DMS153 treated with DMSO at 0.1 percent for 48 hours (cell line): ENCODE measurements at regions not wholly inside any gene's neighbourhood (a gene's known extent, or its start where the extent isn't known, plus 50 kb on each side); places are given as distances from the start of the nearest gene placed in this dataset.

Experiments used
- DNase-seq: peaks from one replicate; lab custom pipeline; 2025; ENCODE audit not compliant: unreplicated experiment; lab: John Stamatoyannopoulos, UW

DNA sequence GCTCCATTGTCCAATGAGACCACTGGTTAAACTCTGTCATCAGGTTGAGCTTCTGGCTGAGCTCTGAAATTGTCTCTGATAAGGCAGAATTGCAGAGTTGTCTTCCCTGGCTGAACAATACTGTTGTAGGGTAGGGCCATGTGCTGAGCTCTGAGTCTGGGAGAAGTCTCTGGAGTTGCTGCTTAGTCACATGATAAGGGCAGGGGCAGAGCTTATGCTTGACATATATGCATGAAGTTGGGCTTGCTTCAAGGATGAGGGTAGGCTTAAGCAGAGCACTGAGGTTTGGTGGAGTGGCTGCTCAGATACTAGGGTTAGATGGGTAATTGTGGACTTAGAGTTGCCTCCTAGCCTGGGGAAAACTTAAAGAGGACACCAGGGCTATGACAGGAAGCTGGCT lies 946.3 kb upstream of the MIR17HG start:
- DNase-seq, result no peak

DNA sequence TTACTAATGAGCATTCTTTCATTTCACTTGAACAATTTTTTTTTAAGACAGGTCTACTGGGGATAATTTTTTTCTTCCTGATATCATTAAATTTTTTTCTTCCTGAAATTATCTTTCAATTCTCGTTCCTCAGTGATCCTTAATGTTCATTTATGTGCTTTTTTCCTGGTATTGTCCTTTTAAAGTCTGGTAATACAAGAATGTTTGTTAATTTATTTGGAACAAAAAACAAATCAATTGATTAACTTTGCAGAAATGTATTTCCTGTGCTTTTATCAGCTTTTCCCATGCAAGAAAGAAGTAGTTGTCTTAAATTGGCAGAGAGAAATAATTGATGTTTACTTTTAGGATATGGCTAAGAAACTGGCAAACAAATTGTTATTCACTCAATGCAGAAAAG lies 945.4 kb upstream of the MIR17HG start:
- no peak for DNase-seq

DNA sequence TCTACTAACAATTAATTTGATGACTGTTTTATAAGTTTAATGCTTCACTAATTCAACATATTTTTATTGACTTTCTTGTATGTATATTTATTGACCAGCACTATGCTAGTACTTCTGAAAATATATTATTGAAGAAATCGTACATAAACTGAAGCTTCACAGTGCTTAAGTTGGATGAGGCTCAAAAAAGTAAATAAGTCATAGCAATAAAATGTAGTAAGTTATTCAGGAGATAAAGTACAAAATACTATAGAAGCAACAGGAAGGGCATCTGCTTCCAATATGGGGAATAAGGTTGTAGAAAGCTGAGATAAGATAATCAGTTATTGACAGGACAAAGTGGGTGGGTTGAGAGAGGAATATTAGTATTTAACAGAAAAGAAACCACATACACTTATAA lies 944.9 kb upstream of the MIR17HG start:
- no peak for DNase-seq

DNA sequence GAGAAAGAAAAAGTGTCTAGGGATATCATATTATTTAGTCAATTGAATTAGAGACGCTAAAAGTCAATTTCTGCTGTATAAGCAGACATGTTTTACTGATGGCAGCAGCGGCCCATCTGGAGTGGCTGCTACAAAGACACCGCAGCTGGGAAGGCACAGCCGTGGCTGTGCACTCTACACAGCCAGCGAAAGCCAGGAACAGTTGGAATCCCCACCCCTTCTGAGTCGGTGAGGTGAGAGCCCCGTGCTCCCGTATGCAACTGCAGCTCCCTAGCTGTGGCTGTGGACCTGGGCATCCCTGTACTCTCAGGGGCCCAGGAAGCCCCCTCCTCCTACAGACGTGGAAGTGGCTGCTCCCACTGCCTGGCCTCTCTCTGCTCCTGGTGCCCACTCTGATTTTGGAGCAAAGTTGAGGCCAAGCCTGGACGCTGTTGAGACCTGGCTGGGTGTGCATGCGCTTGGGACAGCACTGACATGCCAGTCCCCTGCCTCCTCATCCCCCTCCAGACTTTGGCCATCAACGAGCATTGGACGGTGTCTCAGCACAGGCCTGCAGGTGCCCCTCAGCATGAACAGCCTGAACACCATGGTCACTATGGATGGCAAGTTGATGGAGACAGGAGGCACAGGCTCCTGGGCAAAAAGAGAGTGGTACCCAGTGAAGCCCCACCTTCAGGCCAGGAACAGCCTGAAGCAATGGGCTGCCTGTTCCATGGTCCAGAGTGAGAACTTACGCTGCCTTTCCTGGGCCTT lies 944.0 kb upstream of the MIR17HG start:
- no peak for DNase-seq

DNA sequence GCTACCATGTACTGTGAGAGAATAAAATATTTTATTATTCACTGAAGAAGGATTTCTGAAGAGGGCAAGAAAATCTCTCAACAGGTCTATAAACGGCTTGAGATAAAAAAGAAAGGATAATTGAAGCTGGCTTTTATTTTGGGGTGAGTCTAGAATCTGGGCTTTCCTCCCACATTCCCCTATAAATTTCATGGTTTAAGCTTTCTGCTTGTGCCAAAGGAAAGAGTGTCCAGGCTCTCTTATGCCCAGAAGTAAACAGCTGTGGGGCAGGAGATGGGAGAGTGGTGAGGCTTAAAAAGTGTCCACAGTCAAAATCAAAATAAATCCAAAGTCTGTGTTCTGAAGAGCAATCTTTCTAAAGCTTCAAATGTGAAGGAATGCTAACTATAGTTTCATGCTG lies 942.2 kb upstream of the MIR17HG start:
- no peak for DNase-seq

DNA sequence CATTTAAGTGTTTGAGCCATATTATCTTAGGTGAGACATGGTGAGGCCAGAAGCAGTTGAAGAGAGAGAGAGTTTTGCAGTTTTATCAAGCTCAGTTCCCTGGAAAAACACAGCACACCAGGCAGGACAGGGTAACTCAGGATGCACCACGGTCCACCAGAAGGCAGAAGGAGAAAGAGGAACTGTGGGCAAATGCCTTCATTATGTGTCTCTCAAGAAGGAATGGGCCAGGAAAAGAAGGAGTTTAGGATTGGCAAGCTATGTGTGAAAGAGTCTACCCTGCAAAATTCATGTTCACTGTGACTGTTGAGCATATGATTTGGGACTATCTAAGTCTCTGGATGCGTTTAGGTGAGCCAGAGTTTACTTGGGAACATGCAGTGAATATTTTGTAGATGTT lies 934.5 kb upstream of the MIR17HG start:
- DNase-seq, result no peak

DNA sequence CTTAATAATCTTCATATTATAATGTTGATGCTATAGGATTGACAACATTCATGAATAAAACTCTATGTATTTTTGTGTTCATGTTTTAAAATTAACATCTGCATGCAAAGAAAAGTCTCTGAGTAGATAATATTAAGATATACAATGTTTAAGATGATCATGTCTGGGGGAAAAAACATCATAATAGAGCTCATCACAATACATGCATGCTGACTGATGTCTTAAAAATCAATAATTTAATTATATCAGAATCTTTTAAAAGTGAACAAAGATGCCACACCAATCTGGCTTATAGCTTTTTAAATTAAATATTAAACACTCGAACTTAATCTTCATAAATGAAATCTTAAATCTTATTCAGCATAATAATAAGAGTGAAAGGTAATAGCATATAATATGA lies 933.9 kb upstream of the MIR17HG start:
- DNase-seq, result no peak

DNA sequence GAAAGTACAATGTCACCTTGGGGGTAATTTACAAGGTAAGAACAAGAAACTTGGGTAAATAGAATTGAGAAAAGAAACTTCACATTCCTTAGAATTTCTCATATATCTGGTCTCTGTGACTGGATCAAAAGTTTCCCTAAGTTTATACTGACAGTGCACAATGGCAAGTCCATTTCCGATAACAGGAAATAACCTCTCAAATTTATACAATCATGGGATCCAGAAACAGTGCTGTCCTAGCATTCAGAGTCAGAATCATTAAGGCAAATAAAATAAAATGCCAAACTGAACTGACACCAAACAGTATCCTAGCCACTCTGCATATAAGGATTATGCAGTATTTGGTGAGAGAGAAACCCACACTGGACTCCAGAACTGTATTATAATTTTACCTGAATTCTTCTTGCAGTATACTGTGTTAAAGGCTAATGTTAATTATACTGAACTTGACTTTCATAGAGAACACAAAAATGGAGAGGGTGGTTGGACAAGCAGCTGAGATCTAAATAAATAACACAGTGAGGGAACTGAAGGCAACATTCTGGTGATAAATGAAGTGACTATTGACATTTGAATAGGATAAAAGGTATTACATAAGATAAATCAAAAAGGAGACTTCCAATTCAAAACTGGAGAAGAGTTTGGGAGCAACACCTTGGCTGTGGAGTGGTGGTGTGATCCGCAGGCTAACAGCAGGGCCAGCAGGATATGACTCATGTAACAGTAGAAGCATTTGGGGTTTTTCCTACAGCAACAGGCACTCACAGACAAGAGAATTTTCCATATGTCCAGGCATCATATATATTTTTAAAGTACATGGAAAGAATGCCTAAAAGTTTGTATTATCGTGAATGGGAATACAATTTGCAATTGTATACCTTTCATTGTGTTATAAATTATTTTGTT lies 932.5 kb upstream of the MIR17HG start:
- DNase-seq, result no peak

DNA sequence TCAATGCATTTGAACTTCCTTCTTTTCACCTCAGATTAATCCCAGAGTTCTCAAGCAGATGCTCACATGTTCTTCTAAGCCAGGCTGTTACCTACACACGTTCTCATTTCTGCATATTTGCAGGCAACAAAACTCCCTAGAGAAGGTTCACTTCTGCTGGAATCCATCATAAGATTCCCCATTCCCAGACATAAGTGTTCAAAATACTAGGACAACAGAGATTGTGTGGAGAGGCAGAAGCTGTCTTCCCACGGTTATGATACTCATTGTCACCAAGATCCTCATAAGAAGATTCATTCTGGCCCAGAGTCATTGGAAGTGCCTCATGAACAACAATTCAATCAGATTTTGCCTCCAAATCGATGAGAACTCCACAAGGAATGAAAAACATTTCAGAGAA lies 931.6 kb upstream of the MIR17HG start:
- no peak for DNase-seq

DNA sequence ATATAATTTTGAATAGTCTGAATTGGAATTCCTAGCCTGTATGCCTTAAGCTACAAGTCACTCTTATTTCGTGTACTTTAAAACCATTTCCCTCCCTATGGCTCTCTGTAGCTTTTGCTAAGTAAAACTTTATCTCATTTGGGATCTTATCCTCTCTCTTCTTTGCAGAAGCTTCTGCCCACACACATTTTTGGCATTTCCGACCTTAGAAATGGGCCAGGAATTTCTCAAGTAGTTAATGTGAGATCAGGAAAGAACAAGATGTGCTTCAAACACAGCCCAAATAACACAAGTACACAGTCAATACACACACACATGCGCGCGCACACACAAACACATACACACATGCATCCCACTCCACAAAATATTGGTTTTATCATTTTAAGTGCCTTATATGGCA lies 931.0 kb upstream of the MIR17HG start:
- DNase-seq, result no peak

DNA sequence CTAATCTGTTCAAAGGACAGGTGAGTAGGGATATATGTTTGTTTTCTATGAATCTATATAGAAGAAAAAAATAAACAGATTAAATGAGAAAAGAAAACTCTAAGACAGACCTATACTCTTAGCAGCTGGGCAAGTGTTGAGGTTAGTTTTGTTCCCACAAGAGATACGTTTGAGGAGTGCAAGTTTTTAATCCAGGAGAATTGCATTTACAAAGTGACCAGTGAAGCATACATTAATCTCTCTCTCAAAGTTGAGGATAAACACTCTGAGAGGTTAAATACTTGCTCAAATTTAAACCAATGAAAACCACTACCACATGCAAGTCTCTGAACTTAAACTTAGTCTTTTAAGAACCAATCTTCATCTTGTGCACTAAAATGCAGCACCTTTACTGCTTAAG lies 930.5 kb upstream of the MIR17HG start:
- DNase-seq, result no peak

DNA sequence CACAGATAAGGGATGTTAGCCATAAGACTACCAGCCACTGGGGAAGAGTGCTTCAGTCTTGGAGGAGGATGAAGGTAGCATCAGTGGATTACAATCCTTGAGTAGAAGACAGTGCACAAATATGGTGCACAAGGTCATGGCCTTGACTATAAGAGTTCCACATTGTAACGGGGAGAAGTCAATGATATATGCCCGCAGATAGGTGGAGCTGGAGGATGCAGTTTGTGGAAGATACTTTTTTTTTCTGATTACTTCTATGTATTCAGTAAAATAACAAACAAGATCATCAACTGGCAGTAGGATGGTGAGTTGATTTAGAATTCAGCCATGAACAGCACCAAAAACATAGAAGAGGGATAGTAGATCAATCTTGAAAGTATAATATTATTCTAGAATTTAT lies 926.8 kb upstream of the MIR17HG start:
- DNase-seq, result no peak

DNA sequence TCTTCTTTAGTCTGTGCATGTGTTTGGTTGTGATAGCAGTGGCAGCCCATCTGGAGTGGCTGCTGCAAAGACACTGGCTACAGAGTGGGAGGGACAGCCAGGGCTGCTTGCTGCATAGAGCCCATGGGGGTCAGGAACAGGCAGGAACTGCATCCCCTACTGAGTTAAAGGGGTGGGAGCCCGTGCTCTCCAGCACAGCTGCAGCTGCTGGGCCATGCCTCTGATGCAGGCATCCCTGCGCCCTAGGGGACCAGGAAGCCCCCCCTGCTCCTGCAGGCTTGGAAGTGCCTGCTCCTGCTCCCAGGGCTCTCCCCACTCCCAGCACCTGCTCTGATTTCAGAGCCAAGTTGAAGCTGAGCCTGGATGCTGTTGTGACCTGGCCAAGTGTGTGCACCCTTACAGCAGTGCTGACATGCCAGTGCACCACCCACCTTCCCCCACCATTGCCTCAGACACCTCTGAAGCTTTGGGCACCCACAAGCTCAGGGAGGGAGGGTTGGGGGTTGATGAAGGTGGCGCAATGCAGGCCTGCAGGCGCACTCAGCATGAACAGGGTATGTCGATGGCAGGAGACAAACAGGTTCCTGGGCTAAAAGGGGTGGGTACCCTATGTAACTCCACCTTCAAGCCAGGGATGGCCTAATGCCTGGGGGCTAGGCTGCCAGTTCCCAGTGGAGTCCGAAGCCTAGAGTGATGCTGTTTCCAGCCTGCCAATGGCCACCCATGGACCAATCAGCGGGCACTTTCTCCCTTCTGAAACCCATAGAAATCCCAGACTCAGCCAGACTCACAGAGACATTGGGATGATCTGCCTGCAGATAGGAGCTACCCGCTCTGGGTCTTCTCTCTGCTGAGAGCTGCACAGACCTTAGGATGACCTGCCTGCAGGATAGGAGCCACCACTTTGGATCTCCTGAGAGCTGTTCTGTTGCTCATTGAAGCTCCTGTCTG lies 919.9 kb upstream of the MIR17HG start:
- no peak for DNase-seq

DNA sequence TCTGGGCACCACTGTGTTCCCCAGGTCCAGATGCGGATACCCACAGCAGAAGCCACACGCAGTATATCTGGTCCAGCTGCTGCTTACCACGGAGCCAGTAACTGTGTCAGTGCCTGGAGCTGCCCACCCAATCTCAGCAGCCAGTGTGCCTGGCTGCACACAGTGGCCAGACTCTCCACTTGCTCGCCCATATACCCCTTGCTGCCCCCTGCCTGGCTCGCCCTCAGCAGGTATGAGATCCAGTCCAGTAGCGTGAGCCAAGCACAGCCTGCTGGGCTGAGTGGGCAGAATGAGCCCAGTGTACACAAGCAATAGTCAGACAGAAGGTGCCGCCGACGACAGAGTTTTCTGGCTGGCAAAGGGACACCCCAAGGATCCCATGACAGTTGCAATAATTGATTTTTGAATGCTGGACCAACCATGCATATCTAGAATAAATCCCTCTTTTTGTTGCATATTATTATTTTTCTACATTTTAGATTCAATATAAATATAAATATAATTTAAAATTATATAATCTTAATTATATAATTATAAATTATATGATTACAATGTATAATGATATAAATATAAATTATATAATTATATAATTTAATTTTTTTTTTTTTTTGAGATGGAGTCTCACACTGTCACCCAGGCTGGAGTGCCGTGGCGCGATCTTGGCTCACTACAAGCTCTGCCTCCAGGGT lies 918.8 kb upstream of the MIR17HG start:
- no peak for DNase-seq

DNA sequence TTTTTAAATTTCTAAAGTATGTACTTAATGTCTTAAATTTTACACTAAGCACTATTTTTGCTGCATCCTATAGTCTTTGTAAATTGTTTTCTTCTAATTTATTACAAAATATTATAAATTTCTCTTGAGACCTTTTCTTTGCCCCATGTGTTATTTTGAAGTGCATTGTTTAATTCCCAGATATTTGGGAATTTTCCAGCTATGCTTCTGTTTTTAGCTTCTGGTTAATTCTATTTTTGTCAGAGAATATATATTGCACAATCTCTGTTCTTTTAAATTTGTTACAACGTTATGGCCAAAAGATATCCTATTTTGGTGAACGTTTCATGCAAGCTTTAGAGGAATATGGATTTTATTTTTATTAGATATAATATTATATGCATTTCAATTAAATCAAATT lies 917.4 kb upstream of the MIR17HG start:
- DNase-seq, result no peak

DNA sequence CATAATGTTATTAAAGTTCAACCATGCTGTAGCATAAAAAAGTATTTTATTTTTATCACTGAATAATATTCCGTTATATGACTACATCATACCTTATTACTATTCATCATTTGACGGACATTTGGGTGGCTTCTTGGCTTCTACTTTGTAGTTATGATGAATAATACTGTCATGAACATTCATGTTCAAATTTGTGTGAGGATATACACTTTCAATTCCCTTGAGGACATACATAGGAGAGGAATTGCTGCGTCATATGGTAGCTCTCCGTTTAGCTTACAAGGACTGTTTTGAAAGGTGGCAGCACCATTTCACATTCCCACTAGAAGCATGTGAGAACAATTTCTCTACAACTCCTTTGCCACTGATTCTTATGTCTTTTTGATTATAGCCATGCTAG lies 910.8 kb upstream of the MIR17HG start:
- DNase-seq, result no peak

DNA sequence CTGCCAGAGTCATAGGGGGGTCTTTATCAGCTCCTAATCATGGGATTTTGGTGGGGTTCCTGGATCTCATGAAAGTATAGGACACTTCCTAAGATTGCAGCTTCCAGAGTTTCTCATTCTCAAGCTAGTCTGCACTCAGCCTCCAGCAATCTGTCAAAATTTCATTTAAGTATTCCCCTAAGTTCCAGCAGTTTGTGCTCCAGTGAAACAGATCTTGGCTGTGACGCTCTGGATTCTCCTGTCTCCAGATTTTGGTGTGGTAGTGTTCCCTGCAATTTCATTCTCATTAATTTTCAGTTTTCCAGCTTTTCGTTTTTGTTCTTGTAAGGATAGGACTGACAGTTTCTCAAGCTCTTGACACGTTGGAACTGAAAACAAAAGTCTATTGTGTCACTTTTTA lies 908.9 kb upstream of the MIR17HG start:
- no peak for DNase-seq

DNA sequence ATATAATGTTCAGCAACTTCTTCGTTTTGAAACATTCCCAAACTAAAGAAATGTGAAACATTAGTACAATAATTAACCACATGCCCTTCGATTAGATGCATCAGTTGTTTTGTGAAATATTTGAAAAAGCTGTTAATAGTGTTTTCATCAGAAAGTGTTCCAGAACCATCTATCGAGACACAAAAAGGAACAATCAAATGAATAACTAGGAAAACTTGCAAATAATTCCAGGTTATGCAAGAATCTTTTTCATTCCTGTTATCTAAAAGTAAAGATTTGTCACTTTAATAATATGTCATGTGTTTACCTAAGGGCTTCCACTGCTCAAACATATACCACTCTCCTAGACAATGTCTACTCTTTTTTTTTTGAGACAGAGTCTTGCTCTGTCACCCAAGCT lies 904.2 kb upstream of the MIR17HG start:
- DNase-seq, result no peak

DNA sequence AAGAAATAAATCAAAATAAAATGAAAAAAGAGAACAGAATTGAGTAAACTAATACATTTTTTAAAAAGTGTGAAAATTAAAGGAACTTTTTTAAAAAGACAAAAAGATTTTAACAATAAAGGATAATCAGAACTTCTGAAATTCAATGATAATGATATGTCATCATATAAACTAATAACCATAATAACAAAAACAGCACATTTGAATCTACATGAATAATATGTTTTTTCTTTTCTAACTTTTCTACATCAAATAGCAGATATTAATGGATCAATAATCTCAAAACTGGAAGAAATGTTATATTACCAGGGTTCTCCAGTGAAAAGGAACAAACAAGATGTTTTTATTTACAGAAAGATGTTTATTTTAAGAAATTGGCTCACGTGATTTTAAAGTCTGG lies 903.3 kb upstream of the MIR17HG start:
- no peak for DNase-seq

DNA sequence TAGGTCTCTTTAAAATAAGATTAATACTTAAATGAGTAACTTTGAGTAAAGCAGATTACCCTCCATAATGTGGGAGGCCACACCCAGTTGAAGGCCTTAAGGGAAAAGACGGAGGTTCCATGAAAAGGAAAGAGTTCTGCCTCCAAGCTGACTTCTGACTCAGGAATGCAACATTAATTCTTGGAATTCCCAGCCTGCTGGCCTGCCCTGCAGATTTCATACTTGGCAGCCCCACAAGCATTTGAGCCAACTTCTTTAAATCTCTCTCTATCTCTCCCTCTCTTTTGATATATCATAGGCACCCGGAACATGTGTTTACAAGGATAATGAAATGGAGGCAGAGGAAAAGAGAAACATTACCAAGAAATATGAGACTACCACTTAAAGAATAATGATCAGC lies 902.3 kb upstream of the MIR17HG start:
- DNase-seq, result no peak
